ENCODE measurements at regions not wholly inside any gene's neighbourhood (a gene's known extent, or its start where the extent isn't known, plus 50 kb on each side); places are given as distances from the start of the nearest gene placed in this dataset.

GRCh38 chr10:31582365-31583052 lies 263.5 kb downstream of the ZEB1 start:
- H3K4me1 ChIP-seq (ENCODE audit: control insufficient read depth, insufficient read depth, low read length, unreplicated experiment), result peaks cover 13% of the 10 kb centered on the region
- no peaks in the 10 kb centered on the region for H3K27me3 ChIP-seq (ENCODE audit: insufficient read depth, low read length)
- no peaks in the 10 kb centered on the region for H3K36me3 ChIP-seq (ENCODE audit: insufficient read depth, low read length)
- H3K4me3 ChIP-seq (ENCODE audit: low read depth, low read length), result no peak overlapping the region
- no peaks in the 10 kb centered on the region for H3K79me2 ChIP-seq (ENCODE audit: control insufficient read depth, insufficient read depth, low read length, unreplicated experiment)
- no peak overlapping the region for H3K27ac ChIP-seq (ENCODE audit: low read depth, low read length)
- H2AFZ ChIP-seq (ENCODE audit: low read length, unreplicated experiment), result no peak overlapping the region

GRCh38 chr10:31581741-31582323 lies 262.8 kb downstream of the ZEB1 start:
- Histone ChIP-seq H2AFZ (ENCODE audit: low read length, unreplicated experiment) (no peak overlapping the region), H3K36me3 (ENCODE audit: insufficient read depth, low read length) (no peaks in the 10 kb centered on the region), H3K4me3 (ENCODE audit: low read depth, low read length) (no peak overlapping the region), H3K27me3 (ENCODE audit: insufficient read depth, low read length) (no peaks in the 10 kb centered on the region), H3K79me2 (ENCODE audit: control insufficient read depth, insufficient read depth, low read length, unreplicated experiment) (no peaks in the 10 kb centered on the region), H3K27ac (ENCODE audit: low read depth, low read length) (no peak overlapping the region), H3K4me1 (ENCODE audit: control insufficient read depth, insufficient read depth, low read length, unreplicated experiment) (peaks cover 13% of the 10 kb centered on the region)

DNA sequence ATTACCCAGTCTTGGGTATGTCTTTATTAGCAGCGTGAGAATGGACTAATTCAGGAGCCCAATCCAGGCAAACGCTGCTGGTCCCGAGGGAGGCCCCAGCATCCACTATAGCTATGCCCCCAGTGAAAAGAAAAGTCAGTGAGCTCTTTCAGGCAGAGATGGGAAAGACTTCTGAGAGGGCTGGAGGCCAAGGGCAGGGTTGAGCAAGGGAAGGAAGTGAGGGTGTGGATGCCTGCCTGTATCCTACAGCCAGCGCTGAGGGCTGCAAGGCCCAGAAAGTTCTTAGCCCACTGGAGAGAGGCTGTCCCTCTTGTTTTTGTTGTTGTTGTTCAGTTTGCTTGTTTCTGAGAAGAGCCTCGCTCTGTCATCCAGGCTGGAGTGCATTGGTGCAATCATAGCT lies 261.6 kb downstream of the ZEB1 start:
- peaks cover 13% of the 10 kb centered on the region for H3K4me1 ChIP-seq (ENCODE audit: control insufficient read depth, insufficient read depth, low read length, unreplicated experiment)

More for the DNA sequence above, 261.6 kb downstream of the ZEB1 start:
- Histone ChIP-seq H3K27me3 (ENCODE audit: insufficient read depth, low read length) (peaks cover 7% of the 10 kb centered on the region; the same call in 1 of the 2 replicates), H2AFZ (ENCODE audit: low read length, unreplicated experiment) (no peak overlapping the region), H3K36me3 (ENCODE audit: insufficient read depth, low read length) (no peaks in the 10 kb centered on the region), H3K27ac (ENCODE audit: low read depth, low read length) (no peak overlapping the region), H3K4me3 (ENCODE audit: low read depth, low read length) (no peak overlapping the region), H3K79me2 (ENCODE audit: control insufficient read depth, insufficient read depth, low read length, unreplicated experiment) (no peaks in the 10 kb centered on the region)
